ENCODE measurements at regions not wholly inside any gene's neighbourhood (a gene's known extent, or its start where the extent isn't known, plus 50 kb on each side); places are given as distances from the start of the nearest gene placed in this dataset.
A peak's percentile ranks its signal among the peaks of the same experiment; 100 is the strongest.

DNA sequence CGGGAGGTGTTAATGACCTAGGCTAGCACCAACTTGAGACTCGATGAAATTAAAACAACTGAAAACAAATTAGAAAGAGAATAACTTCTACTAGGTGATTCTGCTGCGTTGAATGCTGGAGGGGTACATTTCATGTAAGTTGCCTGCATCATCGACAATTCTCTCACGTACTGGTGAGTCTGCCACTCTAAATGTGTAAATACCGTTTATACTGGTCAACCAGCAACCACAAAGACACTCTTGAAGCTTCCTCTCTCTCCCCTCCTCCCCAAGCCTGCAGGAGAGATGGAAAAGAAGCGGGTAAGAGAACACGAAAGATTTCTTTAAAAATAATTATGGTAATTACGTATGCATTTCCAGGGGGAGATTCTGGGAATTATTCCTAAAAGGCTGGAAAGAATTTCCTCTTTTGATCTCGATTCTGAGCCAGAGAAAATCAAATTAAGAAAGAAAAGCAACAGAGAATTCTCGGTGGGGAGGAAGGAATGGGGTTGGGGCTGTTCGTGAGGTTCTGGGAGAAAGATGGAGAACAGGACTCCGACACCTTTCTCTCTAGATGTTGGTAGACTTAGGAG is 68.6 kb upstream of the MRTFB start:
- H3K4me3 ChIP-seq (replicated peaks in 1 of 4; ENCODE audit: control extremely low read depth in 1 of 4, insufficient read depth in 1 of 4, low read depth in 3 of 4, low read length in 4 of 4), result peak overlapping the region in 3 of 4 experiments; percentile 5 to 44 (median 14)

DNA sequence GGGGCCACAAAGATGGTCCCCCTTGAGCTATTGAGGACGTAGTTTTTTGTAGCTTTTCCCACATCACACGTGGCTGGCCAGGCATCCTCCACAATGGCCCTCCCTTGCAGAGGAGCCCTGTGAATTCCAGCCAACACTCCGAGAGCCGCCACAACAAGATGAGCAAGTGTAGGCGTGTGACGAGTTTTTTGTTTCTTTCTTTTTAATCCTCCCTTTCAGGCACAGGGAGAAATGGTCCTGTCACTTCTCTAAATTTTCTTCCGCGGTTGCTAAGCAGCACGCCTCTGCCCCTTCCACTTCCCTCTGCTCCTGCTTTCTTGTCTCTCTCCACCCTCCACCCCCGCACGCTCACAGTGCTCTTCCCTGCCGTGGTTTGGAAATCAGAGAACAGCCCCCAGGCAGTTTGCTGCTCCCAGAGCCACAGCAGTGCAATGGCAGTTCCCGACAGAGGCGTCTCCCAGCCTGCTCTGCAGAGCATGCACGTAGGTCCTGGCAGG is 68.0 kb upstream of the MRTFB start:
- H3K27ac ChIP-seq (ENCODE audit: insufficient read depth, low read length), result no peak overlapping the region
- H3K27me3 ChIP-seq (ENCODE audit: control insufficient read depth, insufficient read depth, low read length), result no peaks in the 10 kb centered on the region
- H3K4me3 ChIP-seq (replicated peaks in 1 of 4; ENCODE audit: control extremely low read depth in 1 of 4, insufficient read depth in 1 of 4, low read depth in 3 of 4, low read length in 4 of 4), result peak overlapping the region; percentile 5 to 44 (median 26)
- H3K79me2 ChIP-seq (ENCODE audit: control insufficient read depth, insufficient read depth, low read length), result no peaks in the 10 kb centered on the region
- no peaks in the 10 kb centered on the region for H3K36me3 ChIP-seq (ENCODE audit: control insufficient read depth, insufficient read depth, low read length)
- peak; percentile 48 to 77 for DNase-seq (ENCODE audit: low read depth in 2 of 2)
- no peaks in the 10 kb centered on the region for H4K20me1 ChIP-seq (ENCODE audit: control insufficient read depth, extremely low read depth, insufficient read depth, low read length)
- no peaks in the 10 kb centered on the region for H3K9me3 ChIP-seq (ENCODE audit: control insufficient read depth, insufficient read depth, low read depth, low read length)
- H3K9ac ChIP-seq (ENCODE audit: insufficient read depth, low read length), result no peak overlapping the region
- H3K4me1 ChIP-seq (ENCODE audit: control insufficient read depth, extremely low read depth, insufficient read depth, low read length), result peaks cover 3% of the 10 kb centered on the region
- TF ChIP-seq, protein P1, sequence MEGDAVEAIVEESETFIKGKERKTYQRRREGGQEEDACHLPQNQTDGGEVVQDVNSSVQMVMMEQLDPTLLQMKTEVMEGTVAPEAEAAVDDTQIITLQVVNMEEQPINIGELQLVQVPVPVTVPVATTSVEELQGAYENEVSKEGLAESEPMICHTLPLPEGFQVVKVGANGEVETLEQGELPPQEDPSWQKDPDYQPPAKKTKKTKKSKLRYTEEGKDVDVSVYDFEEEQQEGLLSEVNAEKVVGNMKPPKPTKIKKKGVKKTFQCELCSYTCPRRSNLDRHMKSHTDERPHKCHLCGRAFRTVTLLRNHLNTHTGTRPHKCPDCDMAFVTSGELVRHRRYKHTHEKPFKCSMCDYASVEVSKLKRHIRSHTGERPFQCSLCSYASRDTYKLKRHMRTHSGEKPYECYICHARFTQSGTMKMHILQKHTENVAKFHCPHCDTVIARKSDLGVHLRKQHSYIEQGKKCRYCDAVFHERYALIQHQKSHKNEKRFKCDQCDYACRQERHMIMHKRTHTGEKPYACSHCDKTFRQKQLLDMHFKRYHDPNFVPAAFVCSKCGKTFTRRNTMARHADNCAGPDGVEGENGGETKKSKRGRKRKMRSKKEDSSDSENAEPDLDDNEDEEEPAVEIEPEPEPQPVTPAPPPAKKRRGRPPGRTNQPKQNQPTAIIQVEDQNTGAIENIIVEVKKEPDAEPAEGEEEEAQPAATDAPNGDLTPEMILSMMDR (conservative IDR thresholded peaks at IDR 0.05 in 1 of 2, IDR thresholded peaks at IDR 0.05 in 1 of 2; ENCODE audit: low read depth in 1 of 2, low read length in 2 of 2), result peak in 1 of 2 donors; percentile 18
- no peak for TF ChIP-seq EZH2 (IDR thresholded peaks at IDR 0.05; ENCODE audit: low read length, missing control alignments)
- H2AFZ ChIP-seq (ENCODE audit: low read length), result peak overlapping the region; percentile 75
- peak overlapping the region; percentile 72 for H3K4me2 ChIP-seq (ENCODE audit: extremely low read depth, insufficient read depth, low read length)

More for the DNA sequence above, 68.6 kb upstream of the MRTFB start:
- Histone ChIP-seq H3K9ac (ENCODE audit: insufficient read depth, low read length) (no peak overlapping the region), H3K36me3 (ENCODE audit: control insufficient read depth, insufficient read depth, low read length) (no peaks in the 10 kb centered on the region), H4K20me1 (ENCODE audit: control insufficient read depth, extremely low read depth, insufficient read depth, low read length) (no peaks in the 10 kb centered on the region), H3K4me2 (ENCODE audit: extremely low read depth, insufficient read depth, low read length) (peak overlapping the region; percentile 72), H2AFZ (ENCODE audit: low read length) (peak overlapping the region; percentile 75), H3K9me3 (ENCODE audit: control insufficient read depth, insufficient read depth, low read depth, low read length) (no peaks in the 10 kb centered on the region), H3K79me2 (ENCODE audit: control insufficient read depth, insufficient read depth, low read length) (no peaks in the 10 kb centered on the region), H3K27me3 (ENCODE audit: control insufficient read depth, insufficient read depth, low read length) (no peaks in the 10 kb centered on the region), H3K4me1 (ENCODE audit: control insufficient read depth, extremely low read depth, insufficient read depth, low read length) (peaks cover 3% of the 10 kb centered on the region), H3K27ac (ENCODE audit: insufficient read depth, low read length) (no peak overlapping the region)
- TF ChIP-seq, protein P1 (conservative IDR thresholded peaks at IDR 0.05 in 1 of 2, IDR thresholded peaks at IDR 0.05 in 1 of 2; ENCODE audit: low read depth in 1 of 2, low read length in 2 of 2), result no peak
- no peak for TF ChIP-seq EZH2 (IDR thresholded peaks at IDR 0.05; ENCODE audit: low read length, missing control alignments)
- peak in 1 of 2 donors; percentile 56 for DNase-seq (ENCODE audit: low read depth in 2 of 2)

DNA sequence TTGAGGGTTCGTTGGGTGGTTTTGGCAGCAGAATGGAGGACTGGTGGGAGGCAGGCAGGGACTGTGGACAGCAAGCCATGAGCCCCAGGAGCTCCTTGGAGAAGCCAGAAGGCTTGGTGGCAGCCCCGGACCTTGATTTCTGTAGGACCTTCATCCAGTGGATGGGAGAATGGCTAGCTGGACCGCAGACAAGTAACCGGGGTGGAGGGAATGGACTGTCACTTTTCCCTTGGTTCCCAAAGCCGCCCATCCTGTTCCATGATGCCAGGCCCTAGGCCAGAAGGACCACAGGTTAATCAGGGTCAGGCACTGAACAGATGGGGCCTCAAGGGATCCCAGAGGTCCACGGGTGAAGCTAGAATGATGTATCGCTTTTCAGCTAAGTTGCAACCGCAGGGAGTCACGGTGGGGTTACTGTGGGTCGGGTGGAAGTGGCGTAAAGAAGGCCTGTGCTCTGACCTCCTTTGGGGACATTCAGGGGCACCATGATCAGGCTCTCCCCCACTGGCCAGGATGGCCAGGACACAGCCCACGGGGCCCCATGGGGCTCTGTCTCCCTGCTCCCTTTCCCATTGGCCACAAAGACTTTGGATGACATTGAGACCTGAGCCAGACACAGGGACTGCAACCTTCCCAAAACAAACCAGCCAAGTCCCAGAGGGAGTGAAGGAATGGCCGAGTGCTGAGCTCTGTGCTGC is 66.9 kb upstream of the MRTFB start:
- Histone ChIP-seq H2AFZ (ENCODE audit: low read length) (peak overlapping the region; percentile 25), H3K4me3 (replicated peaks in 1 of 4; ENCODE audit: control extremely low read depth in 1 of 4, insufficient read depth in 1 of 4, low read depth in 3 of 4, low read length in 4 of 4) (no peak overlapping the region), H3K79me2 (ENCODE audit: control insufficient read depth, insufficient read depth, low read length) (no peaks in the 10 kb centered on the region), H4K20me1 (ENCODE audit: control insufficient read depth, extremely low read depth, insufficient read depth, low read length) (no peaks in the 10 kb centered on the region), H3K36me3 (ENCODE audit: control insufficient read depth, insufficient read depth, low read length) (no peaks in the 10 kb centered on the region), H3K27me3 (ENCODE audit: control insufficient read depth, insufficient read depth, low read length) (no peaks in the 10 kb centered on the region), H3K27ac (ENCODE audit: insufficient read depth, low read length) (no peak overlapping the region), H3K4me1 (ENCODE audit: control insufficient read depth, extremely low read depth, insufficient read depth, low read length) (peaks cover 3% of the 10 kb centered on the region), H3K9ac (ENCODE audit: insufficient read depth, low read length) (no peak overlapping the region), H3K9me3 (ENCODE audit: control insufficient read depth, insufficient read depth, low read depth, low read length) (no peaks in the 10 kb centered on the region), H3K4me2 (ENCODE audit: extremely low read depth, insufficient read depth, low read length) (no peak overlapping the region)
- DNase-seq (ENCODE audit: low read depth in 2 of 2), result no peak
- TF ChIP-seq EZH2 (IDR thresholded peaks at IDR 0.05; ENCODE audit: low read length, missing control alignments), result no peak
- TF ChIP-seq, protein P1 (conservative IDR thresholded peaks at IDR 0.05 in 1 of 2, IDR thresholded peaks at IDR 0.05 in 1 of 2; ENCODE audit: low read depth in 1 of 2, low read length in 2 of 2), result no peak

All from fibroblast of lung (primary cell).